GM10248 (cell line): ENCODE measurements at regions not wholly inside any gene's neighbourhood (a gene's known extent, or its start where the extent isn't known, plus 50 kb on each side); places are given as distances from the start of the nearest gene placed in this dataset.

Experiments
- CTCF ChIA-PET: fragments of 300-600 bp; sonication (Branson Sonifier 250); formaldehyde crosslinking; extraction: SDS; loops from one replicate; lab custom pipeline; 2021; ENCODE audit warnings: antibody characterized with exemption; lab: Yijun Ruan, JAX
- POLR2A ChIA-PET: fragments of 350-650 bp; sonication (Branson Sonifier 250); formaldehyde crosslinking; extraction: SDS; loops from one replicate; lab custom pipeline; 2020; ENCODE audit warnings: antibody characterized with exemption; lab: Yijun Ruan, JAX
- DNase-seq: peaks from one replicate; pipeline ENCODE4 v3.0.0; 2012; ENCODE audit errors: extremely low spot score
- CTCF ChIP-seq: IDR thresholded peaks from 2 replicates; pipeline ENCODE4 v1.5.1; 2012; ENCODE audit warnings: mild to moderate bottlenecking, low read depth; ENCODE audit errors: extremely low read depth, missing control alignments, control extremely low read depth

- TF ChIP-seq CTCF, result no peak
- ChIA-PET POLR2A (no interaction called here), CTCF (no interaction called here)
- no peak for DNase-seq
Observed at GRCh38 chr12:70122804-70123203, 120.4 kb upstream of the CNOT2 start.

GRCh38 chr12:70149013-70149412, 94.2 kb upstream of the CNOT2 start:
- ChIA-PET CTCF (interaction anchor here (1.8 kb wide), 1 partner anchor 9 kb away, joined by 4 read pairs; no protein-coding TSS in a partner anchor), POLR2A (no interaction called here)
- no peak for DNase-seq
- no peak for TF ChIP-seq CTCF

- no peak for DNase-seq
- CTCF ChIA-PET, result interaction anchor here (1.0 to 1.8 kb wide), 2 partner anchors 10 to 271 kb away, joined by 3 to 4 read pairs; no protein-coding TSS in a partner anchor
- TF ChIP-seq CTCF, result no peak
- POLR2A ChIA-PET, result no interaction called here
Observed at GRCh38 chr12:70149665-70150064, 93.6 kb upstream of the CNOT2 start.

GRCh38 chr12:70150230-70150629, 93.0 kb upstream of the CNOT2 start:
- no peak for DNase-seq

GRCh38 chr12:70151993-70152392, 91.2 kb upstream of the CNOT2 start:
- ChIA-PET CTCF (no interaction called here), POLR2A (no interaction called here)
- no peak for DNase-seq
- TF ChIP-seq CTCF, result no peak

More at GRCh38 chr12:70150230-70150629, 93.0 kb upstream of the CNOT2 start:
- no peak for TF ChIP-seq CTCF
- CTCF ChIA-PET, result interaction anchor here (1.0 to 1.8 kb wide), 2 partner anchors 10 to 271 kb away, joined by 3 to 4 read pairs; no protein-coding TSS in a partner anchor
- POLR2A ChIA-PET, result no interaction called here

GRCh38 chr12:70154087-70154638, 89.1 kb upstream of the CNOT2 start:
- POLR2A ChIA-PET, result no interaction called here
- DNase-seq, result no peak
- no peak for TF ChIP-seq CTCF
- CTCF ChIA-PET, result no interaction called here
